Peyer's patch (tissue), 4 donors: ENCODE measurements at regions not wholly inside any gene's neighbourhood (a gene's known extent, or its start where the extent isn't known, plus 50 kb on each side); places are given as distances from the start of the nearest gene placed in this dataset.
A peak's percentile ranks its signal among the peaks of the same experiment; 100 is the strongest.

Experiments
- DNase-seq, 3 donors: peaks; one replicate each; pipeline ENCODE4 v3.0.0-alpha.2; 2017 to 2019
- H3K27ac ChIP-seq, 4 donors: fragments of 200-600 bp; sonication (generic); one replicate each; pipeline ENCODE4 v1.5.1; 2016 to 2019
- H3K27me3 ChIP-seq, 2 donors: fragments of 200-600 bp; sonication (generic); one replicate each; pipeline ENCODE4 v1.5.1; 2019
- H3K36me3 ChIP-seq, 3 donors: fragments of 200-600 bp; sonication (generic); one replicate each; pipeline ENCODE4 v1.5.1; 2016 to 2019
- H3K4me1 ChIP-seq, 4 donors: fragments of 200-600 bp; sonication (generic); one replicate each; pipeline ENCODE4 v1.5.1; 2016 to 2019
- H3K4me3 ChIP-seq, 4 donors: fragments of 200-600 bp; sonication (generic); 1 replicate in 3 of 4; 2 replicates in 1 of 4; pipeline ENCODE4 v1.5.1; 2016 to 2019; ENCODE audit warnings: mild to moderate bottlenecking in 1 of 4
- H3K9me3 ChIP-seq, 4 donors: fragments of 200-600 bp; sonication (generic); one replicate each; pipeline ENCODE4 v1.5.1; 2016 to 2019; ENCODE audit warnings: mild to moderate bottlenecking in 1 of 4
- CTCF ChIP-seq, 6 experiments: fragments of 450-650 bp in 4 of 6; fragments of 200-600 bp in 2 of 6; sonication (generic) in 1 of 6; IDR thresholded peaks; one replicate each; pipeline ENCODE4 v1.5.1; 2017 to 2019; ENCODE audit warnings: antibody characterized with exemption in 6 of 6, mild to moderate bottlenecking in 3 of 6, moderate library complexity in 1 of 6
- POLR2A ChIP-seq, 2 donors: fragments of 450-650 bp; IDR thresholded peaks; one replicate each; pipeline ENCODE4 v1.5.1; 2017; ENCODE audit warnings: antibody characterized with exemption in 2 of 2, mild to moderate bottlenecking in 2 of 2, moderate library complexity in 2 of 2

GRCh38 chr3:137944593-137944992 is 65.4 kb upstream of the CLDN18 start:
- H3K4me1 ChIP-seq = no peaks in the 10 kb centered on the region
- H3K36me3 ChIP-seq = no peaks in the 10 kb centered on the region
- no peaks in the 10 kb centered on the region for H3K27me3 ChIP-seq
- no peak overlapping the region for H3K27ac ChIP-seq
- H3K9me3 ChIP-seq = no peaks in the 10 kb centered on the region
- DNase-seq = no peak
- H3K4me3 ChIP-seq = no peak overlapping the region
- TF ChIP-seq POLR2A (IDR thresholded peaks at IDR 0.05) = no peak
- TF ChIP-seq CTCF (IDR thresholded peaks at IDR 0.05) = no peak

- H3K4me1 ChIP-seq = no peaks in the 10 kb centered on the region
- no peaks in the 10 kb centered on the region for H3K9me3 ChIP-seq
- DNase-seq = peak in 2 of 3 donors; percentile 17 to 57
- H3K27ac ChIP-seq = no peak overlapping the region
- no peaks in the 10 kb centered on the region for H3K27me3 ChIP-seq
- TF ChIP-seq POLR2A (IDR thresholded peaks at IDR 0.05) = no peak
- peak in 4 of 6 experiments; percentile 48 to 60 (median 54) for TF ChIP-seq CTCF (IDR thresholded peaks at IDR 0.05)
- H3K36me3 ChIP-seq = no peaks in the 10 kb centered on the region
- H3K4me3 ChIP-seq = no peak overlapping the region
These were observed 63.5 kb upstream of the CLDN18 start for GRCh38 chr3:137946356-137946973.

- H3K4me3 ChIP-seq = no peak overlapping the region
- no peaks in the 10 kb centered on the region for H3K4me1 ChIP-seq
- no peaks in the 10 kb centered on the region for H3K36me3 ChIP-seq
- DNase-seq = no peak
- no peaks in the 10 kb centered on the region for H3K9me3 ChIP-seq
- TF ChIP-seq POLR2A (IDR thresholded peaks at IDR 0.05) (no peak), CTCF (IDR thresholded peaks at IDR 0.05) (no peak)
- no peaks in the 10 kb centered on the region for H3K27me3 ChIP-seq
- no peak overlapping the region for H3K27ac ChIP-seq
These were observed 62.8 kb upstream of the CLDN18 start for GRCh38 chr3:137947117-137947516.

GRCh38 chr3:137948400-137949072 is 61.4 kb upstream of the CLDN18 start:
- no peak overlapping the region for H3K4me3 ChIP-seq
- no peaks in the 10 kb centered on the region for H3K9me3 ChIP-seq
- no peak for DNase-seq
- H3K36me3 ChIP-seq = no peaks in the 10 kb centered on the region
- H3K27ac ChIP-seq = no peak overlapping the region
- no peaks in the 10 kb centered on the region for H3K4me1 ChIP-seq
- H3K27me3 ChIP-seq = no peaks in the 10 kb centered on the region
- TF ChIP-seq POLR2A (IDR thresholded peaks at IDR 0.05) = no peak
- no peak for TF ChIP-seq CTCF (IDR thresholded peaks at IDR 0.05)

GRCh38 chr3:137958636-137959035 is 51.3 kb upstream of the CLDN18 start:
- Histone ChIP-seq H3K36me3 (no peaks in the 10 kb centered on the region), H3K4me3 (no peak overlapping the region), H3K27me3 (no peaks in the 10 kb centered on the region), H3K9me3 (peaks cover 0 to 4% (median 0%) of the 10 kb centered on the region in 4 donors), H3K27ac (no peak overlapping the region), H3K4me1 (no peaks in the 10 kb centered on the region)
- no peak for DNase-seq
- no peak for TF ChIP-seq CTCF (IDR thresholded peaks at IDR 0.05)
- no peak for TF ChIP-seq POLR2A (IDR thresholded peaks at IDR 0.05)
